LNCaP clone FGC (cell line): ENCODE measurements at regions not wholly inside any gene's neighbourhood (a gene's known extent, or its start where the extent isn't known, plus 50 kb on each side); places are given as distances from the start of the nearest gene placed in this dataset.

Experiments
- DNase-seq: peaks from one replicate; pipeline ENCODE4 v3.0.0-alpha.2; 2011; ENCODE audit warnings: low read depth
- H3K4me3 ChIP-seq: 2 replicates; pipeline ENCODE4 v1.5.1; 2011; ENCODE audit warnings: mild to moderate bottlenecking, low read depth, low read length, control low read depth
- TF ChIP-seq, protein P1 (sequence below): IDR thresholded peaks from 2 replicates; pipeline ENCODE4 v1.5.1; 2012; ENCODE audit warnings: mild to moderate bottlenecking; ENCODE audit not compliant: control insufficient read depth, insufficient read depth; ENCODE audit errors: extremely low read depth

DNA sequence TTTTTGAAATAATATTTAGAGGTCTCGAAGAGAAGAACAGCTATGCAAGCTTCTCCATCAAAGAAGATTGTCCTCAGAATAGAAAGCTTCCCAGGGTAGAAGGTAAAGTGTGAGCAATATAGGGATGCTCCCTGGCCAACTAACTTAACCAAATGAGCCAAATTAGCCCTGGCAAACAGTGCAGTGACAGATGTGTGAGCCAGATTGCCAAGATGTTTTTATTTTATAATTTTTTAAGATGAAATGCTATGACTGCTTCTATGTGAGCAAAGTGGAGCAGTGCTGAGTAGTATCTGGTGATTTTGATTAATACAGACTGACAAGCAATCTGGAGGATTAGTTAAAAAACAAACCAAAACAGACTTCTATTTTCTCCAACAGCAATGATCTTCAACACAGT is 202.1 kb downstream of the NOVA1 start:
- TF ChIP-seq, protein P1, sequence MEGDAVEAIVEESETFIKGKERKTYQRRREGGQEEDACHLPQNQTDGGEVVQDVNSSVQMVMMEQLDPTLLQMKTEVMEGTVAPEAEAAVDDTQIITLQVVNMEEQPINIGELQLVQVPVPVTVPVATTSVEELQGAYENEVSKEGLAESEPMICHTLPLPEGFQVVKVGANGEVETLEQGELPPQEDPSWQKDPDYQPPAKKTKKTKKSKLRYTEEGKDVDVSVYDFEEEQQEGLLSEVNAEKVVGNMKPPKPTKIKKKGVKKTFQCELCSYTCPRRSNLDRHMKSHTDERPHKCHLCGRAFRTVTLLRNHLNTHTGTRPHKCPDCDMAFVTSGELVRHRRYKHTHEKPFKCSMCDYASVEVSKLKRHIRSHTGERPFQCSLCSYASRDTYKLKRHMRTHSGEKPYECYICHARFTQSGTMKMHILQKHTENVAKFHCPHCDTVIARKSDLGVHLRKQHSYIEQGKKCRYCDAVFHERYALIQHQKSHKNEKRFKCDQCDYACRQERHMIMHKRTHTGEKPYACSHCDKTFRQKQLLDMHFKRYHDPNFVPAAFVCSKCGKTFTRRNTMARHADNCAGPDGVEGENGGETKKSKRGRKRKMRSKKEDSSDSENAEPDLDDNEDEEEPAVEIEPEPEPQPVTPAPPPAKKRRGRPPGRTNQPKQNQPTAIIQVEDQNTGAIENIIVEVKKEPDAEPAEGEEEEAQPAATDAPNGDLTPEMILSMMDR, result no peak
- no peak overlapping the region for H3K4me3 ChIP-seq
- DNase-seq, result no peak

- TF ChIP-seq, protein P1, result peak; percentile 61
- no peak for DNase-seq
- no peak overlapping the region for H3K4me3 ChIP-seq
Observed at GRCh38 chr14:26394150-26394810, 203.6 kb downstream of the NOVA1 start.

DNA sequence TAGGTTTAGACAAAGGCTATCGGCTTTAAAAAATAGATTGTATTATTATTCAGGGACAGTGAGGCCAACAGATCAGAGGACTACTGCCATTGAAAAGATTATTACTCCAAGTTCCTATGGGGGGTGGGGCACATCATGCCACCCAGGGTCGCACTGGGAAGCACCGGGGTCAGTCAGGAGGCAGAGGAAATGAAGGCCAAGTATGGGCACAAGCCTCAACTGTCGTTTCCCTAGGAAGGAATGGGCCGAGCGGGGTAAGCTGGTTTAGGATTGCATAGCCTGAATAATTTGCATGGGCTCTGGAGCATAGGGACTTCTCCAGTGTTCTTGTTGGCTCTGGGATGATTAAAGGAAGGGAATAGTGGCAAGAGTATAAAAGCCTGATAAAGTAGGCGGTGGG is 205.3 kb downstream of the NOVA1 start:
- no peak overlapping the region for H3K4me3 ChIP-seq
- no peak for DNase-seq
- TF ChIP-seq, protein P1, result no peak

DNA sequence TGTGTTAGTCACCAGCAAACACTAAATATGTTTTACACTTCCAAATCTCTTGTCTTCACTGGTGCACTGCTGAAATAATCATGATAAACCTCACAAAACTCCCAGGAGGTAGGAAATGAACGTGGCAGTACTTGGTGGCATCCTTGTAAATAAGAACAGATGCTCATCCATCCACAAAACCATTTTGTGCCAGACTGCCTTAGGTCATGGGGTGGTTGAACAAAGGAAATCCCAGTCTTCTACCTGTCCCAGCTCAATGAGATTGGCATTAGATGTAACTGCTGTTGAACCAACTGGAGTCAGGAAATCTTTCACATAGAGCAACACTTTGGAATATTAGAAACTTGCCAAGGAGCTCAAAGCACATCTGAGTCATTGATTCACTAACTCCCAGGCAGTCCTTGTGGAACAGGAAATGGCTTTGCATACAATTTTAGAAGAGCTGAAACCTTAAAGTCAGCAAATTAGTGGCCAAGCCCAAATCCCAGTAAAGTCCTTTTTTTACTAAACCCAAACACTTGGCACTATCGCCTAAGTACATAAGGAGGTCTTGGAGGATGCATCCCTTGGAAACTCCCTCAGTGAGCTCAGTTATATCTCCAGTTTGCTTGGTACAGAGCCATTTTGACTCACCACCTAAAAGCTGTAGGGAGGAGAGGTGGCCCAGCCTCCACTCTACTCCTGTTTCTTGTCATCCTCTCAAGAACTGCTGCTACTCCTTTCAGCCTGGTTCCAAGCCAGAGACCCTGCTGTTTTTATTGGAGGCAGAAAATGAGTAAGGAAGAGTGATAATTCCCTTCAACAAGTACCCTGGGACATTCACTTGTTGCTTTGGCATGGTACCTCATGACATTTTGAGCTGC is 208.0 kb downstream of the NOVA1 start:
- H3K4me3 ChIP-seq, result no peak overlapping the region
- no peak for DNase-seq
- TF ChIP-seq, protein P1, result no peak

DNA sequence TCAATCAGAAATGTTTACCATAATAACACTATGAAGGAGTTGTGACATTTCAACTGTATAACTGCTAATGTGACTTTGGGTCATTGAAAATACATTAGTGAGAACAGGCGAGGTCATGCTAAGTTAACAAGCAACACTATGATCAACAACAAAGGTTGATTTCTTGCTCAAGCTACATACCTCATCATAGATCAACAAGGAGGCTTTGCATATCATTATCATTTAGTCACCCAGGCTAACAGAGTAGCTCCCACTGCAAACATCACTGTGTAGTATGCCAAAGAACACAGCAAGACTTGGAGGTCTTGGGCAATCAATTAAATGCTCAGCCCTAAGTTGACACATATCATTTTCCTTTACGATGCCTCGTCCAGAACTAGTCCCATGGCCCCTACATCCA is 212.5 kb downstream of the NOVA1 start:
- no peak overlapping the region for H3K4me3 ChIP-seq
- DNase-seq, result no peak
- TF ChIP-seq, protein P1, result no peak

- DNase-seq, result no peak
- H3K4me3 ChIP-seq, result no peak overlapping the region
Observed at GRCh38 chr14:26382901-26383685, 214.7 kb downstream of the NOVA1 start.

More at GRCh38 chr14:26382901-26383685, 214.7 kb downstream of the NOVA1 start:
- TF ChIP-seq, protein P1, result no peak
